ENCODE measurements at regions not wholly inside any gene's neighbourhood (a gene's known extent, or its start where the extent isn't known, plus 50 kb on each side); places are given as distances from the start of the nearest gene placed in this dataset.

- no peak for DNase-seq
These were observed 404.7 kb downstream of the LMO4 start for GRCh38 chr1:87733386-87733785.

- DNase-seq: no peak
These were observed 407.1 kb downstream of the LMO4 start for GRCh38 chr1:87735750-87736149.

GRCh38 chr1:87739141-87739540 lies 410.5 kb downstream of the LMO4 start:
- no peak for DNase-seq

DNA sequence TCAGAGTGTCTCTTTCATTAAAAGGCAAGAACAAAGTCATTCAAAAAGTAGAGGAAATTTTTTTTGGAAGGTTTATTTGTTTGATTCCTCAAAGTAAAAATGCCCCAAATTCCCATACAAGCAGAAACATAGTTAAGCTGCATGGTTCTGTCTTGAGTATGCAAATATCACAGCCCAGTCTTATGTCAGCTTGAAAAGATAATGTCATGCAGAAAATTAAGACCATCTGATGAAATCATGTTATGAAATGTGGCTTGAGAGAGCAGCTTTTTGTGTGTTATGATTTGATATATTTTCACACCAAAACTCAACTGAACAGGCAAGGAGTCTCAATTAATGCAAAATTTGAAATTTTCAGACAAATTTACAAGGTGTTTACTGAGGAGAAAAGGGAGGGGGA lies 411.0 kb downstream of the LMO4 start:
- no peak for DNase-seq

- no peak for DNase-seq
These were observed 414.6 kb downstream of the LMO4 start for GRCh38 chr1:87743256-87743655.

GRCh38 chr1:87744056-87744455 lies 415.4 kb downstream of the LMO4 start:
- no peak for DNase-seq

GRCh38 chr1:87744763-87745162 lies 416.1 kb downstream of the LMO4 start:
- no peak for DNase-seq

- DNase-seq: no peak
These were observed 424.7 kb downstream of the LMO4 start for GRCh38 chr1:87753366-87753765.

DNA sequence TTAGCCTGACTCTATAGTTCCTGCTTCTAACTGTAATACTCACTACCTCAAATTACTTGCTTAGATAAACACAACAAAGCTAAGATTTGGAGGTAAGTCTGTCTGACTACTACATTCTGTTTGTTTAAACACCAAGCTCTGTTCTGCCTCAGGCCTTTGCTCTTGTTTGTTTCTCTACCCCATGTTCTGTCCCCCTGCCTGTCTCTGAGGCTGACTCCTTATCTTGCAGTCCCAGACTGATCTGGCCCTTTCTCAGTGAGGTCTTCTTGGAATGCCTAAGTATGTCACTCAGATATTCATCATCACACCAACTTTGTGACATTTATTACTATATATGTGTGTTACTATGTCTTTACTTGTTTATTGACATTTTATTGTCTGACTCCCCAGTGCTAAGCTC lies 425.5 kb downstream of the LMO4 start:
- DNase-seq: no peak

- no peak for DNase-seq
These were observed 429.0 kb downstream of the LMO4 start for GRCh38 chr1:87757676-87758075.

DNA sequence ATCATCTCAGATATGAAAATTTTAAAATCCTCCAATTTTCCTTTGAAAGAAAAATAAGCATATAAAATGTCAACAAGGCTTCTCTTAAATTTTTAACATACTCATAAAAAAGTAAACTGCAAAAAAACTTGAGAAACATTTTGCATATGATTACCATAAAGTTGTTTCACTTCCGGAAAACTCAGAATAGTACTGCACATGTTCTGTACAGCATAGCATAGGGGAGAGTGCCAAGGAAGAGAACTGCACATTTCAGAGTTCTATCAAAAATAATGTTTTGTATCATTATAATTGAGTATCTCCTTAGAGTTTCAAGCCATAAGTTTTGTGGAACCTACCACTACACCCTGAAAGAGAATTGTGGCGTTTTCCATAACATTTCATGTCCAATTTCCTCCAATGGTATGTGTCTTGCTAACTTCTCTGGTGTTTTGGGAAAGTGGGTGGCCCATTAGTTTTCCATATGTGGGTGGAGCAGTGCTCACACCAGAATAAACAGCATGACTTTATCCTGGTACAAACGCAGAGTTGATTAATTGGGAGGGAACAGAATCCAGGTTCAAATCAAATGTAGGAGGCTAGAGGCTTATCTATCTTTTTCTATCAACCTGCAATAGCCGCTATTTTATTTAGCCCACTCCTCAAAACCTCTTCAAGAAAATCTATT lies 430.9 kb downstream of the LMO4 start:
- DNase-seq: no peak

- DNase-seq: no peak
These were observed 431.5 kb downstream of the LMO4 start for GRCh38 chr1:87760155-87760554.

DNA sequence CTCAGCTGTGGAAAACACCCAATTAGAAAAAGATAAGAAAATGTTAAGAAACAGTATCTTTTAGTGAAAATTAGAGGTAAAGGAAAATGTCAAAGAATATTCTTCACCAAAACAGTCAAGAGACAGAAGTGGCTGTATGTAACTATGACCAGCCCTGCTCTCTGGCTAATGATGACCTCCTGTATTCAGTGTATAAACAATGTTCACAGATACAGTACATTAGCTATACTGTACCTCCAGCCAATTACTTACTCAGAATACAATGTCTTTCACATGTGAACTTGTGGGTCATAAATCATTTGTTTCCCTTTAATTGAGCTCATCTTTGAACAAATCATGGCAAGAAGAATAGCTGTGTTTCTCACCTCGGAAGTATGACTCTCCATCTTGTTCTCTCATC lies 432.0 kb downstream of the LMO4 start:
- DNase-seq: no peak

GRCh38 chr1:87763483-87763882 lies 434.8 kb downstream of the LMO4 start:
- DNase-seq: no peak

DNA sequence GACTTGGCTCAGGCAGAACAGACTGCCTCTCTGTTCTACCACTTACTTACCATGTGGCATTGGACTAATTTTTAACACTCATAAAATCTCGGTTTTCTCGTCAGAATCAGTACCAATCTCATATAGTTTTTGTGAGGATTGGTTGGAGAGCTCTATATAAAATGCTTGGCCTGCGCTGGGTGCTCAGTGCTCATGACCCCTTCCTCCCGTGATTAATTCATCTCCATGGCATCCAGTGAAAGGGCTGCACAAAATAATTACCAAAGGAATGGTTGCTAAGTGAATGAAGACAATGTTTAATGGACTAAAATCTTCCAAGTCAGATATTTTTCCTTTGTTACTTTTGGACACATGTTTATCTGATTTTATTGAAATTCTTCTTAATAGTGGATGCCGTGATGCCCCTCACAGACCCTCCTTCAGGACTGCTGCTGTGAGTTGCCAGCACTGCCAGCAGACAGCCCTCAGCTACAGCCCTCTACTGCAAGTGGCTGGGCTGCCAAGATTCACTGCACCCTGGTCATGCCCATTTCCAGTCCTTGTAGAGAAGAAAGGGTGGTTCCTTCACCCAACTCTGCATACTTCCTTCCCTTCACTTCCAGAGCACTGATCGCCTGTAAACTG lies 436.5 kb downstream of the LMO4 start:
- DNase-seq: no peak

DNA sequence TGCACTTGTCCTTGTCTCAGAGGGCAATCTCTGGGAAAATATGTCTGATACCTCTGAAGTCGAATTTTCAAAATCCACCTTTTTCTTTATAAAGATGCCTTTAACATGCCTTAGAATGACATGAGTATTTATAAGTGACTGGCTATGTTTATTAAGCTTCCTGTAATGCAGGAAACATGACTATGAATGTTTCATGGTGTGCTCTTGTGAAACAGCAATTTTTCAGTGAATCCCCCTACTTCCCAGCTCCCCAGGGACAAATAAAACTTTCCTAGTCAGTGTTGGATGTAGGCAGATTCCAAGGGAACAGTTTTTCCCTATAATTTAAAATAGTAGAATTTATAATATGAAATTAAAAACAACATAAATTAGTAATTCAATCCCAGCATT lies 437.0 kb downstream of the LMO4 start:
- no peak for DNase-seq

GRCh38 chr1:87766737-87767136 lies 438.1 kb downstream of the LMO4 start:
- no peak for DNase-seq

- DNase-seq: no peak
These were observed 450.2 kb downstream of the LMO4 start for GRCh38 chr1:87778896-87779295.

GRCh38 chr1:87781554-87781953 lies 452.9 kb downstream of the LMO4 start:
- DNase-seq: no peak

GRCh38 chr1:87783315-87783714 lies 454.6 kb downstream of the LMO4 start:
- no peak for DNase-seq

DNA sequence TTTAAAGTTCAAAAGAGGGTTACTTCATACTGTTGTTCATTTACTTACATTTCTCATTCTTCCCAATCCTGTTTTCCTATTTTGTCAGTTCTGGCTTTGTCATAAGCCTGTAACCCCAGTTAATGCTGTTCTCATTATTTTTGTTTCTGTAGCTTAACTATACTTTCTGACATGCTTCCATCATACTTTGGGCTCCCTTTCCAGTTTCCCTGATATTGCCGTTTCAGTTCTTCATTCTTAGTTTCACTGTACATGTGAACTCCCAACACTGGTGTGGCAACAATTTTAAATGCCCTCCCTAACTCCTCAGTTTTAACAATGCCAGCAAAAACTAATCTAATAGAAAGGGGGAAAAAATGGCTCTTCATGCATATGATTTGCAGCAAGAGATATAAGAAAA lies 456.7 kb downstream of the LMO4 start:
- no peak for DNase-seq

GRCh38 chr1:87786229-87786628 lies 457.5 kb downstream of the LMO4 start:
- no peak for DNase-seq

DNA sequence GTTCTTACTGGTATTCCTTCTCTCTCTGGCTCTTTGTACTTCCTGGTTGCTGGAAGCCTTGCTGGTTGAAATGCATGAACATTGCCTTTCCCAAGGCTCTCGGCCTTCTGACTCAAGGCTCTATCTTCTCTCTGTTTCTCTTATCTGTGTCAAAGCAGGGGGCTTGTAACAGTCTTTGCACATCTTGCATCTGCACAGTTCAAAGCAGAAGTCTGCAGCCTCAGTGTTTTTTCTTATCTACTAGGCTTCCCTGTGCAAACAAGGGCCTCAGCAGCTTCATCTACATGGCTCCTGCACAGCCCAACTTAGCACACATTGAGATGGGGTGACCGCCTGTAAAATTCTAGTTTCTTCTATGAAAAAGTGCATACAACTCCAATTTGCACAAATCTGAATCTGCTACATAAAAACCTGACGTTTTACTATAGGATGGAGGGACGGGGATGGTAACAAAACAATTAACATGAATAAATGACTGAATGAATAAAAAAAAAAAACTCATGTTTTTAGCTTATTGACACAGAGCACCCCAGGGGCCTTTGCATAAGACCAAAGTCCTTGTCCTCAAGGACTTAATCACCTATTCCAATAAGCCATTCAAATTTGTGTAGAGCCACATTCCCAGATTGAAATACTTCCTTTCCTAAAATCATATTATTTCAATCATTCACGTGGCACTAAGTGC lies 458.3 kb downstream of the LMO4 start:
- no peak for DNase-seq

GRCh38 chr1:87787551-87787950 lies 458.9 kb downstream of the LMO4 start:
- DNase-seq: no peak

- no peak for DNase-seq
These were observed 462.1 kb downstream of the LMO4 start for GRCh38 chr1:87790756-87791155.
